ENCODE measurements at regions not wholly inside any gene's neighbourhood (a gene's known extent, or its start where the extent isn't known, plus 50 kb on each side); places are given as distances from the start of the nearest gene placed in this dataset.
"Not testable (repeated sequence)": the region's sequence is repeated elsewhere in the genome, so short reads cannot be mapped to it uniquely, and the experiment has no call there.

DNA sequence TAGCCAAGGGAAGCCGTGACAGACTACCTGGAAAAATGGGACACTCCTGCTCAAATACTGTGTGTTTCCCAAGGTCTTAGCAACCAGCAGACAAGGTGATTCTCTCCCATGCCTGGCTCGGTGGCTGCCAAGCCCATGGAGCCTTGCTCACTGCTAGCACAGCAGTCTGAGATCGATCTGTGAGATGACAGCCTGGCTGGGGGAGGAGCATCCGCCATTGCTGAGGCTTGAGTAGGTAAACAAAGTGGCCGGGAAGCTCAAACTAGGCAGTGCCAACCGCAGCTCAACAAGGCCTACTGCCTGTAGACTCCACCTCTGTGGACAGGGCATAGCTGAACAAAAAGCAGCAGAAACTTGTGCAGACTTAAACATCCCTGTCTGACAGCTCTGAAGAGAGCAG lies 137.0 kb downstream of the USP46 start:
- not testable (repeated sequence) for TF ChIP-seq ZNF274 (IDR thresholded peaks at IDR 0.05; ENCODE audit: low read depth, low read length); SUZ12 (IDR thresholded peaks at IDR 0.05; ENCODE audit: extremely low read depth, insufficient read depth, insufficient read length); YY1 (IDR thresholded peaks at IDR 0.05; ENCODE audit: insufficient read depth, insufficient read length)
